Fibroblast of lung (primary cell): ENCODE measurements at regions not wholly inside any gene's neighbourhood (a gene's known extent, or its start where the extent isn't known, plus 50 kb on each side); places are given as distances from the start of the nearest gene placed in this dataset.

Source experiments
- DNase-seq, 2 donors: peaks; one replicate each; pipeline versions ENCODE4 v3.0.0 to v3.0.0-alpha.2; 2010; ENCODE audit warnings: low read depth in 2 of 2
- H2AFZ ChIP-seq: 2 replicates; pipeline ENCODE4 v1.5.1; 2012; ENCODE audit warnings: low read length, control low read depth, inconsistent platforms
- H3K27ac ChIP-seq: 2 replicates; pipeline ENCODE4 v1.5.1; 2011; ENCODE audit warnings: low read length, control low read depth; ENCODE audit not compliant: insufficient read depth
- H3K27me3 ChIP-seq: 2 replicates; pipeline ENCODE4 v1.5.1; 2011; ENCODE audit warnings: mild to moderate bottlenecking, low read length; ENCODE audit not compliant: control insufficient read depth, insufficient read depth
- H3K36me3 ChIP-seq: 2 replicates; pipeline ENCODE4 v1.5.1; 2011; ENCODE audit warnings: low read length; ENCODE audit not compliant: control insufficient read depth, insufficient read depth
- H3K4me1 ChIP-seq: 2 replicates; pipeline ENCODE4 v1.5.1; 2011; ENCODE audit warnings: low read length; ENCODE audit not compliant: control insufficient read depth, insufficient read depth; ENCODE audit errors: extremely low read depth
- H3K4me2 ChIP-seq: 2 replicates; pipeline ENCODE4 v1.5.1; 2011; ENCODE audit warnings: low read length, control low read depth; ENCODE audit not compliant: insufficient read depth; ENCODE audit errors: extremely low read depth
- H3K4me3 ChIP-seq, 4 experiments: fragments of 200-600 bp in 1 of 4; sonication (generic) in 1 of 4; replicated peaks in 1 of 4; 2 replicates each; pipeline ENCODE4 v1.5.1; 2011 to 2016; ENCODE audit warnings: low read length in 4 of 4, low read depth in 3 of 4, mild to moderate bottlenecking in 3 of 4, control low read depth in 2 of 4, inconsistent platforms in 1 of 4, mixed read lengths in 1 of 4; ENCODE audit not compliant: insufficient read depth in 1 of 4; ENCODE audit errors: control extremely low read depth in 1 of 4
- H3K79me2 ChIP-seq: 2 replicates; pipeline ENCODE4 v1.5.1; 2012; ENCODE audit warnings: mild to moderate bottlenecking, low read length, inconsistent platforms; ENCODE audit not compliant: control insufficient read depth, insufficient read depth
- H3K9ac ChIP-seq: 2 replicates; pipeline ENCODE4 v1.5.1; 2011; ENCODE audit warnings: mild to moderate bottlenecking, low read length, control low read depth; ENCODE audit not compliant: insufficient read depth
- H3K9me3 ChIP-seq: 2 replicates; pipeline ENCODE4 v1.5.1; 2012; ENCODE audit warnings: low read depth, low read length; ENCODE audit not compliant: control insufficient read depth, insufficient read depth
- H4K20me1 ChIP-seq: 2 replicates; pipeline ENCODE4 v1.5.1; 2011; ENCODE audit warnings: low read length; ENCODE audit not compliant: control insufficient read depth, insufficient read depth; ENCODE audit errors: extremely low read depth
- EZH2 ChIP-seq: IDR thresholded peaks from 2 replicates; pipeline ENCODE4 v1.5.1; 2012; ENCODE audit warnings: low read length, control low read depth, mild to moderate bottlenecking; ENCODE audit errors: missing control alignments
- TF ChIP-seq, protein P1 (sequence below), 2 donors: IDR thresholded peaks in 1 of 2; conservative IDR thresholded peaks in 1 of 2; 1 replicate in 1 of 2; 2 replicates in 1 of 2; pipeline ENCODE4 v1.5.1; 2011 to 2012; ENCODE audit warnings: low read length in 2 of 2, control low read depth in 1 of 2, inconsistent platforms in 1 of 2, low read depth in 1 of 2, mild to moderate bottlenecking in 1 of 2

DNA sequence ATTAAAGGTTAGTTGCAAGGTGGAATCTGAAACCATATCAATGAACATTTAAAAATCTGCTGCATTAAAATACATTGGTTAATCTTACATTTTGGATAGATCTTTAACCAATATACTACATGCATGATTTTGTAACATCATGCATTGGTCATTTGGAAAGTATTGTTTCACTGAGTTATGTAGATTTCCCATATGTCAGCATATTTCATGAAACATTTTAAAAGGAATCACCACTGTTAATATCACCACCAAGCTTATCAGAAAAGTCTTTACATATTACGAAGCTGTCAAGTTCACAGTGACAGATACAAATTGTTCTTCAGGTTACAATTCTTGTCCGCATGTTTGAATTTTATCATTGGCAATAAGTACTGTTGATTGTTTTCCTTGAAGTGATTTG, 89.9 kb upstream of the ADGRL2 start:
- Histone ChIP-seq H3K9me3 (no peaks in the 10 kb centered on the region), H3K4me2 (no peak overlapping the region), H3K4me1 (peaks cover 4% of the 10 kb centered on the region), H2AFZ (no peak overlapping the region), H4K20me1 (no peaks in the 10 kb centered on the region), H3K79me2 (no peaks in the 10 kb centered on the region), H3K36me3 (no peaks in the 10 kb centered on the region), H3K27ac (no peak overlapping the region), H3K4me3 (no peak overlapping the region), H3K9ac (no peak overlapping the region), H3K27me3 (no peaks in the 10 kb centered on the region)
- DNase-seq: no peak
- TF ChIP-seq, protein P1, sequence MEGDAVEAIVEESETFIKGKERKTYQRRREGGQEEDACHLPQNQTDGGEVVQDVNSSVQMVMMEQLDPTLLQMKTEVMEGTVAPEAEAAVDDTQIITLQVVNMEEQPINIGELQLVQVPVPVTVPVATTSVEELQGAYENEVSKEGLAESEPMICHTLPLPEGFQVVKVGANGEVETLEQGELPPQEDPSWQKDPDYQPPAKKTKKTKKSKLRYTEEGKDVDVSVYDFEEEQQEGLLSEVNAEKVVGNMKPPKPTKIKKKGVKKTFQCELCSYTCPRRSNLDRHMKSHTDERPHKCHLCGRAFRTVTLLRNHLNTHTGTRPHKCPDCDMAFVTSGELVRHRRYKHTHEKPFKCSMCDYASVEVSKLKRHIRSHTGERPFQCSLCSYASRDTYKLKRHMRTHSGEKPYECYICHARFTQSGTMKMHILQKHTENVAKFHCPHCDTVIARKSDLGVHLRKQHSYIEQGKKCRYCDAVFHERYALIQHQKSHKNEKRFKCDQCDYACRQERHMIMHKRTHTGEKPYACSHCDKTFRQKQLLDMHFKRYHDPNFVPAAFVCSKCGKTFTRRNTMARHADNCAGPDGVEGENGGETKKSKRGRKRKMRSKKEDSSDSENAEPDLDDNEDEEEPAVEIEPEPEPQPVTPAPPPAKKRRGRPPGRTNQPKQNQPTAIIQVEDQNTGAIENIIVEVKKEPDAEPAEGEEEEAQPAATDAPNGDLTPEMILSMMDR (conservative IDR thresholded peaks at IDR 0.05 in 1 of 2, IDR thresholded peaks at IDR 0.05 in 1 of 2; ENCODE audit: low read depth in 1 of 2, low read length in 2 of 2): no peak
- TF ChIP-seq EZH2: no peak

DNA sequence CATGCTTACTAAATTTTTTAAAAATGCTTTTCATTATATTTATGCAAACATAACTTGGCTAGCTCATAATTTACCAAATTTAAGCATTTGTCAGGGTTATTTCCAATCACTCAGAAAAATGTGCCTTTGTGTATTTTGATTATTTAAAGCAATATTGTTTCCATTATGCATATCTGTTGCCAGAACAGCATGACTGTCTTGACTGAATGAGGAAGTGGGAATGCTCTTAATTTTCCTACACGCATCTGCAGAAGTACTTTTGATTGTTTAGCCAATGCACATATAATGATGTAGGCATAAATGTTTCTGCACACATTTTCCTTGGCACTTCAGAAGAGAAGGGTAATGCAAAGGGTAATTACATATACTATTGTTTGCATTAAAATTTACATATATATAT, 92.5 kb upstream of the ADGRL2 start:
- Histone ChIP-seq H3K4me2 (no peak overlapping the region), H3K27me3 (no peaks in the 10 kb centered on the region), H4K20me1 (no peaks in the 10 kb centered on the region), H3K4me1 (peaks cover 13% of the 10 kb centered on the region), H2AFZ (no peak overlapping the region), H3K4me3 (no peak overlapping the region), H3K27ac (no peak overlapping the region), H3K9ac (no peak overlapping the region), H3K36me3 (no peaks in the 10 kb centered on the region), H3K79me2 (no peaks in the 10 kb centered on the region), H3K9me3 (no peaks in the 10 kb centered on the region)
- DNase-seq: no peak
- TF ChIP-seq, protein P1 (conservative IDR thresholded peaks at IDR 0.05 in 1 of 2, IDR thresholded peaks at IDR 0.05 in 1 of 2; ENCODE audit: low read depth in 1 of 2, low read length in 2 of 2): no peak
- TF ChIP-seq EZH2: no peak

DNA sequence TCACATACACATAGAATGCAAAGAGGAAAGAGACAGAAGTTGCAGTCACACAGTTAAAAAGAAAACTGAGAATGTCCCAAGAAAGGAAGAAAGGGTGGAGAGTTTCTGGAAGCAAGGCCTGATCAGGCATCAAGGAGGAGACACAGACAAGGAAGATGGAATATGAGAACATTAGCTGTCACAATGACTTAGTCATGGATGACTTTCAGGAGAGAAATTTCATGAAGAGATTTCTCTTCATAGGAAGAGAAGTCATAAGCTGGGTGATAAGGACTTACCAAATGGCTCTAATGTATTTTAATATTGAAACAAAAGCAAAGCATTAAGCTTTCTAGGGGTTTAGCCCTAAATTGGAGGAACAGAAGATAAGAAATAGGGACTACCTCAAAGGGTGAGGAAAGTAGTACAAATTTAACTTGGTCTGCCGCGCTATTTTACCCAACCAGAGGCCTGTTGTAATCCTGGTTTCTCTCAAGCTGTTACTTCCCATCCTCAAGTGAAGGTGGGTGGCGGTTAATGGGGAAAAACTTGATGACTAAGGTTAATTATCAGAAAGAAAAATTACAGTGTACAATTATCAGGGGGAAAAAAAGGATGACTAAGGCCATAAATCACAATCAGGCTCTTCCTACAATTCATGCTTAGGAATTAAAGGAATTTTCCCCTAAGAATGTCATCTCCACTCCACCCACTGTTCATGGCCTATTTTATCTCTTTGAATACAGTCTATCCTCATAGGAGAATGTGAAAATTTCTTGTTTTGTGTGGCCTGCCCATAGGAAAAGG, 93.9 kb upstream of the ADGRL2 start:
- Histone ChIP-seq H3K9me3 (no peaks in the 10 kb centered on the region), H4K20me1 (no peaks in the 10 kb centered on the region), H3K27me3 (no peaks in the 10 kb centered on the region), H2AFZ (no peak overlapping the region), H3K4me3 (no peak overlapping the region), H3K4me2 (peak overlapping the region; percentile 37), H3K27ac (peak overlapping the region; percentile 17), H3K4me1 (peaks cover 18% of the 10 kb centered on the region), H3K9ac (no peak overlapping the region), H3K36me3 (no peaks in the 10 kb centered on the region), H3K79me2 (no peaks in the 10 kb centered on the region)
- TF ChIP-seq, protein P1 (conservative IDR thresholded peaks at IDR 0.05 in 1 of 2, IDR thresholded peaks at IDR 0.05 in 1 of 2; ENCODE audit: low read depth in 1 of 2, low read length in 2 of 2): no peak
- TF ChIP-seq EZH2: no peak
- peak; percentile 35 to 83 for DNase-seq
